DMS 273 (cell line): ENCODE measurements at regions not wholly inside any gene's neighbourhood (a gene's known extent, or its start where the extent isn't known, plus 50 kb on each side); places are given as distances from the start of the nearest gene placed in this dataset.
"Not testable (repeated sequence)": the region's sequence is repeated elsewhere in the genome, so short reads cannot be mapped to it uniquely, and the experiment has no call there.

Experiments
- DNase-seq: peaks from one replicate; lab custom pipeline; 2025; ENCODE audit not compliant: unreplicated experiment; lab: John Stamatoyannopoulos, UW

- peak; percentile 25 for DNase-seq
Measured at GRCh38 chr14:23895480-23895879, 58.1 kb upstream of the DHRS4 start.

GRCh38 chr14:23896609-23897153, 56.9 kb upstream of the DHRS4 start:
- peak; percentile 68 for DNase-seq

- DNase-seq, result not testable (repeated sequence)
Measured at GRCh38 chr14:23897291-23897690, 56.3 kb upstream of the DHRS4 start.

GRCh38 chr14:23898359-23898758, 55.2 kb upstream of the DHRS4 start:
- not testable (repeated sequence) for DNase-seq

GRCh38 chr14:23899788-23900187, 53.8 kb upstream of the DHRS4 start:
- DNase-seq, result no peak

GRCh38 chr14:23903442-23903841, 50.1 kb upstream of the DHRS4 start:
- no peak for DNase-seq
